ENCODE measurements at regions not wholly inside any gene's neighbourhood (a gene's known extent, or its start where the extent isn't known, plus 50 kb on each side); places are given as distances from the start of the nearest gene placed in this dataset.

DNA sequence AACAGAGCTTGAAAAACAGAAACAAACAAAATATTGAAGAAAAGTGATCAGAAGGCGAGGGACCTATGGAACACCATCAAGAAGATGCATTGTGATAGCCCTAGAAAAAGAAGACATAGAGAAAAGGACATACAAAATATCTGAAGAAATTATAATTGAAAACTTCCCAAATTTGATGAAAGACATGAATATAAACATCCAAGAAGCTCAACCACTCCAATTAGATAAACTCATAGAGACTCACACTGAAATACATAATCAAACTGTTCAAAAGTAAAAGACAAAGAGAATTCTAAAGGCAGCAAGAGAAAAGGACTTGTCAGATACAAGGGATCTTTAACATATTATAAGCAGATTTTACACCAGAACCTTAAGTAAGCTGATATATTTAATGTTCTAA is 869.8 kb downstream of the PCDH18 start:
- no peak for TF ChIP-seq ZBTB7A (IDR thresholded peaks at IDR 0.05; ENCODE audit: low read depth)
- TF ChIP-seq TEAD4 (IDR thresholded peaks at IDR 0.05), result no peak
- TF ChIP-seq EP300 (IDR thresholded peaks at IDR 0.05; ENCODE audit: borderline replicate concordance), result no peak
- TF ChIP-seq REST (IDR thresholded peaks at IDR 0.05; ENCODE audit: low read depth), result no peak
- TF ChIP-seq NFIC (IDR thresholded peaks at IDR 0.05), result no peak
- TF ChIP-seq RAD21 (IDR thresholded peaks at IDR 0.05; ENCODE audit: low read depth), result no peak
- no peak for TF ChIP-seq YY1 (IDR thresholded peaks at IDR 0.05; ENCODE audit: low read depth)
- no peak for TF ChIP-seq CEBPB (IDR thresholded peaks at IDR 0.05)
- no peak for TF ChIP-seq EGR1 (IDR thresholded peaks at IDR 0.05)

Data from Ishikawa (cell line).